ENCODE measurements at regions not wholly inside any gene's neighbourhood (a gene's known extent, or its start where the extent isn't known, plus 50 kb on each side); places are given as distances from the start of the nearest gene placed in this dataset.

- CTCF ChIA-PET: no interaction called here
These were observed 134.9 kb upstream of the SRRM4 start for GRCh38 chr12:118846416-118846815.

More at GRCh38 chr12:118846416-118846815, 134.9 kb upstream of the SRRM4 start:
- H3K9me3 ChIP-seq (ENCODE audit: control insufficient read depth in 1 of 2, insufficient read depth in 1 of 2, low read depth in 1 of 2, low read length in 2 of 2): no peaks in the 10 kb centered on the region
- H2AFZ ChIP-seq (ENCODE audit: low read depth, low read length, poor library complexity, severe bottlenecking): no peak overlapping the region
- H3K36me3 ChIP-seq (ENCODE audit: control insufficient read depth in 1 of 2, insufficient read depth in 2 of 2, low read length in 2 of 2): no peaks in the 10 kb centered on the region
- ChIA-PET RAD21 (ENCODE audit: low non-redundant PET in 1 of 2, low total read pairs in 2 of 2, uncharacterized antibody in 2 of 2, unreplicated experiment in 2 of 2) (no interaction called here), POLR2A (no interaction called here)
- BruUV-seq (replicated peaks): no TSS peak
- ATAC-seq: no peak
- intact Hi-C loops (cut with micrococcal nuclease): no loop called here
- H3K27ac ChIP-seq (ENCODE audit: low read depth, low read length): no peak overlapping the region
- no peaks in the 10 kb centered on the region for H4K20me1 ChIP-seq (ENCODE audit: insufficient read depth)
- no peak overlapping the region for H3K4me3 ChIP-seq (replicated peaks in 1 of 2; ENCODE audit: low read depth in 1 of 2, low read length in 2 of 2)
- no peak for DNase-seq (ENCODE audit: low read depth, low spot score)
- H3K27me3 ChIP-seq (ENCODE audit: insufficient read depth, low read length): no peaks in the 10 kb centered on the region
- H3K4me1 ChIP-seq (ENCODE audit: control insufficient read depth in 1 of 2, insufficient read depth in 2 of 2, low read length in 2 of 2): no peaks in the 10 kb centered on the region
- no peak overlapping the region for H3K9ac ChIP-seq (ENCODE audit: low read length)
- H3K9me2 ChIP-seq (ENCODE audit: insufficient read depth): no peaks in the 10 kb centered on the region
- no peak overlapping the region for H3K4me2 ChIP-seq (ENCODE audit: low read length)
- TF ChIP-seq POLR2A (IDR thresholded peaks at IDR 0.05; ENCODE audit: borderline replicate concordance, extremely low read depth, insufficient read depth, insufficient read length) (no peak), EGR1 (IDR thresholded peaks at IDR 0.05; ENCODE audit: low read depth) (no peak), SIN3A (IDR thresholded peaks at IDR 0.05; ENCODE audit: low read depth) (no peak), JUND (IDR thresholded peaks at IDR 0.05) (no peak), TCF7L2 (IDR thresholded peaks at IDR 0.05; ENCODE audit: borderline replicate concordance, extremely low read depth, insufficient read depth, insufficient read length) (no peak), REST (IDR thresholded peaks at IDR 0.05; ENCODE audit: low read depth) (no peak), FOSL1 (IDR thresholded peaks at IDR 0.05; ENCODE audit: low read depth) (no peak), RAD21 (IDR thresholded peaks at IDR 0.05; ENCODE audit: low read depth) (no peak), EZH2 (IDR thresholded peaks at IDR 0.05) (no peak), EZH2phosphoT487 (IDR thresholded peaks at IDR 0.05; ENCODE audit: borderline replicate concordance) (no peak), YY1 (IDR thresholded peaks at IDR 0.05; ENCODE audit: extremely low read depth, insufficient replicate concordance, low read depth, low read length) (no peak), SP1 (IDR thresholded peaks at IDR 0.05; ENCODE audit: low read depth) (no peak), ZNF274 (IDR thresholded peaks at IDR 0.05; ENCODE audit: low read depth, low read length) (no peak), ATF3 (IDR thresholded peaks at IDR 0.05) (no peak), CBX3 (IDR thresholded peaks at IDR 0.05; ENCODE audit: low read depth) (no peak), MAX (IDR thresholded peaks at IDR 0.05) (no peak), CEBPB (IDR thresholded peaks at IDR 0.05; ENCODE audit: low read depth) (no peak), SRF (IDR thresholded peaks at IDR 0.05; ENCODE audit: low read depth) (no peak), CTCF (IDR thresholded peaks at IDR 0.05 in 2 of 3, conservative IDR thresholded peaks at IDR 0.05 in 1 of 3; ENCODE audit: borderline replicate concordance in 1 of 3, insufficient read depth in 1 of 3, low read depth in 2 of 3, low read length in 2 of 3) (no peak)
- no peaks in the 10 kb centered on the region for H3K79me2 ChIP-seq (ENCODE audit: insufficient read depth, low read length)

All from HCT116 (cell line).